ENCODE measurements at regions not wholly inside any gene's neighbourhood (a gene's known extent, or its start where the extent isn't known, plus 50 kb on each side); places are given as distances from the start of the nearest gene placed in this dataset.

GRCh38 chr1:104387716-104388508 lies 638.2 kb downstream of the AMY1C start:
- DNase-seq (ENCODE audit: missing footprints): no peak
- ATAC-seq: no peak
- intact Hi-C loops (cut with DNase I): no loop called here

- intact Hi-C loops (cut with DNase I): no loop called here
- no peak for ATAC-seq
Measured at GRCh38 chr1:104392552-104392951, 642.9 kb downstream of the AMY1C start.

GRCh38 chr1:104402178-104402577 lies 652.5 kb downstream of the AMY1C start:
- intact Hi-C loops (cut with DNase I): no loop called here
- ATAC-seq: no peak
- DNase-seq (ENCODE audit: missing footprints): no peak

More at GRCh38 chr1:104392552-104392951, 642.9 kb downstream of the AMY1C start:
- DNase-seq (ENCODE audit: missing footprints): no peak

- DNase-seq (ENCODE audit: missing footprints): no peak
- intact Hi-C loops (cut with DNase I): no loop called here
- ATAC-seq: no peak
Measured at GRCh38 chr1:104403883-104404282, 654.2 kb downstream of the AMY1C start.

GRCh38 chr1:104406728-104407127 lies 657.0 kb downstream of the AMY1C start:
- intact Hi-C loops (cut with DNase I): no loop called here
- no peak for ATAC-seq
- DNase-seq (ENCODE audit: missing footprints): no peak

GRCh38 chr1:104408268-104408667 lies 658.6 kb downstream of the AMY1C start:
- ATAC-seq (no peak), DNase-seq (ENCODE audit: missing footprints) (peak; percentile 9)
- intact Hi-C loops (cut with DNase I): no loop called here

GRCh38 chr1:104435255-104435654 lies 685.6 kb downstream of the AMY1C start:
- intact Hi-C loops (cut with DNase I): no loop called here
- ATAC-seq: no peak

GRCh38 chr1:104440011-104440410 lies 690.3 kb downstream of the AMY1C start:
- intact Hi-C loops (cut with DNase I): no loop called here
- no peak for ATAC-seq
- DNase-seq (ENCODE audit: missing footprints): no peak

More at GRCh38 chr1:104435255-104435654, 685.6 kb downstream of the AMY1C start:
- no peak for DNase-seq (ENCODE audit: missing footprints)

- intact Hi-C loops (cut with DNase I): no loop called here
- ATAC-seq (no peak), DNase-seq (ENCODE audit: missing footprints) (no peak)
Measured at GRCh38 chr1:104456724-104457123, 707.0 kb downstream of the AMY1C start.

- intact Hi-C loops (cut with DNase I): no loop called here
- ATAC-seq: no peak
- DNase-seq (ENCODE audit: missing footprints): no peak
Measured at GRCh38 chr1:104459886-104460285, 710.2 kb downstream of the AMY1C start.

GRCh38 chr1:104460880-104461279 lies 711.2 kb downstream of the AMY1C start:
- intact Hi-C loops (cut with DNase I): no loop called here

GRCh38 chr1:104463126-104463697 lies 713.5 kb downstream of the AMY1C start:
- intact Hi-C loops (cut with DNase I): no loop called here
- no peak for ATAC-seq

More at GRCh38 chr1:104460880-104461279, 711.2 kb downstream of the AMY1C start:
- no peak for DNase-seq (ENCODE audit: missing footprints)
- ATAC-seq: no peak

GRCh38 chr1:104466068-104466467 lies 716.4 kb downstream of the AMY1C start:
- intact Hi-C loops (cut with DNase I): no loop called here

More at GRCh38 chr1:104463126-104463697, 713.5 kb downstream of the AMY1C start:
- no peak for DNase-seq (ENCODE audit: missing footprints)

GRCh38 chr1:104467590-104467989 lies 717.9 kb downstream of the AMY1C start:
- ATAC-seq (no peak), DNase-seq (ENCODE audit: missing footprints) (no peak)
- intact Hi-C loops (cut with DNase I): no loop called here

More at GRCh38 chr1:104466068-104466467, 716.4 kb downstream of the AMY1C start:
- ATAC-seq: no peak
- DNase-seq (ENCODE audit: missing footprints): no peak

- DNase-seq (ENCODE audit: missing footprints) (no peak), ATAC-seq (no peak)
- intact Hi-C loops (cut with DNase I): no loop called here
Measured at GRCh38 chr1:104468282-104468681, 718.6 kb downstream of the AMY1C start.

GRCh38 chr1:104476126-104476525 lies 726.4 kb downstream of the AMY1C start:
- no peak for DNase-seq (ENCODE audit: missing footprints)
- no peak for ATAC-seq
- intact Hi-C loops (cut with DNase I): no loop called here

- ATAC-seq: no peak
- intact Hi-C loops (cut with DNase I): no loop called here
- DNase-seq (ENCODE audit: missing footprints): no peak
Measured at GRCh38 chr1:104488296-104489015, 738.8 kb downstream of the AMY1C start.

GRCh38 chr1:104526158-104526795 lies 776.6 kb downstream of the AMY1C start:
- intact Hi-C loops (cut with DNase I): no loop called here

GRCh38 chr1:104531990-104532389 lies 782.3 kb downstream of the AMY1C start:
- ATAC-seq: no peak
- intact Hi-C loops (cut with DNase I): no loop called here
- DNase-seq (ENCODE audit: missing footprints): no peak

More at GRCh38 chr1:104526158-104526795, 776.6 kb downstream of the AMY1C start:
- ATAC-seq: no peak
- DNase-seq (ENCODE audit: missing footprints): no peak
